HFFc6 (cell line): ENCODE measurements at regions not wholly inside any gene's neighbourhood (a gene's known extent, or its start where the extent isn't known, plus 50 kb on each side); places are given as distances from the start of the nearest gene placed in this dataset.

Source experiments
- DNase-seq: peaks from one replicate; pipeline ENCODE4 v3.0.0-alpha.2; 2018
- H3K27ac Mint-ChIP-seq: 2 replicates; pipeline ENCODE4 v1.8.0; 2020; ENCODE audit warnings: mild to moderate bottlenecking, mixed read lengths
- H3K27me3 Mint-ChIP-seq: 2 replicates; pipeline ENCODE4 v1.8.0; 2021; ENCODE audit warnings: mild to moderate bottlenecking, moderate library complexity, mixed read lengths; ENCODE audit not compliant: insufficient read depth
- H3K36me3 Mint-ChIP-seq: 2 replicates; pipeline ENCODE4 v1.8.0; 2021; ENCODE audit warnings: low read depth, mixed read lengths
- H3K4me1 Mint-ChIP-seq: 2 replicates; pipeline ENCODE4 v1.8.0; 2020; ENCODE audit warnings: low read depth, mixed read lengths
- H3K4me3 Mint-ChIP-seq: 2 replicates; pipeline ENCODE4 v1.8.0; 2020; ENCODE audit warnings: mild to moderate bottlenecking, moderate library complexity, mixed read lengths
- H3K9me3 Mint-ChIP-seq: 2 replicates; pipeline ENCODE4 v1.8.0; 2020; ENCODE audit warnings: mild to moderate bottlenecking, mixed read lengths
- TF ChIP-seq, protein P1 (sequence below): fragments of 200-600 bp; sonication (generic); IDR thresholded peaks from 2 replicates; pipeline ENCODE4 v1.5.0; 2021; ENCODE audit warnings: antibody characterized with exemption, mild to moderate bottlenecking

DNA sequence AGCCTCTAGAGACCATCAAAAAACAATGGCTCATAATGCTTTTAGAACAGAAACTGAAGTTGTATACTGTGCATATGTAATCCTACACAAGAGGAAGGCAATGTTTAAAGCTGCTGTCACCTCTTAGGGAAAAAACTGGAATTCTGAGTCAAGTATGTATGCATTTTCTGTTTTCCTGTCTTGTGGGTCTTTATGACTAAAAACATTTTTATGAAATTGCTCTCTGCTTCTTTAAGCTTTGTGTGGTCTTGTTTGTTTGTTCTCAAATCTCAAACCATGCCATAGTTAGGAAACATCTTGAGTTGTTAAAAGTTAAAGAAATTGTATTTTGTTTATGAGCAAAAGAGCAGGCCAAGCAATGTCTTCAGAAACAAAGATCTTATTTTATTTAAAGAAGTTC lies 80.9 kb upstream of the SOX2 start:
- no peak for DNase-seq
- Mint-ChIP-seq H3K4me1 (no peaks in the 10 kb centered on the region), H3K27ac (no peak overlapping the region), H3K36me3 (no peaks in the 10 kb centered on the region; the same call in 1 of the 2 replicates), H3K27me3 (no peaks in the 10 kb centered on the region), H3K4me3 (no peak overlapping the region), H3K9me3 (peaks cover 26% of the 10 kb centered on the region)
- TF ChIP-seq, protein P1, sequence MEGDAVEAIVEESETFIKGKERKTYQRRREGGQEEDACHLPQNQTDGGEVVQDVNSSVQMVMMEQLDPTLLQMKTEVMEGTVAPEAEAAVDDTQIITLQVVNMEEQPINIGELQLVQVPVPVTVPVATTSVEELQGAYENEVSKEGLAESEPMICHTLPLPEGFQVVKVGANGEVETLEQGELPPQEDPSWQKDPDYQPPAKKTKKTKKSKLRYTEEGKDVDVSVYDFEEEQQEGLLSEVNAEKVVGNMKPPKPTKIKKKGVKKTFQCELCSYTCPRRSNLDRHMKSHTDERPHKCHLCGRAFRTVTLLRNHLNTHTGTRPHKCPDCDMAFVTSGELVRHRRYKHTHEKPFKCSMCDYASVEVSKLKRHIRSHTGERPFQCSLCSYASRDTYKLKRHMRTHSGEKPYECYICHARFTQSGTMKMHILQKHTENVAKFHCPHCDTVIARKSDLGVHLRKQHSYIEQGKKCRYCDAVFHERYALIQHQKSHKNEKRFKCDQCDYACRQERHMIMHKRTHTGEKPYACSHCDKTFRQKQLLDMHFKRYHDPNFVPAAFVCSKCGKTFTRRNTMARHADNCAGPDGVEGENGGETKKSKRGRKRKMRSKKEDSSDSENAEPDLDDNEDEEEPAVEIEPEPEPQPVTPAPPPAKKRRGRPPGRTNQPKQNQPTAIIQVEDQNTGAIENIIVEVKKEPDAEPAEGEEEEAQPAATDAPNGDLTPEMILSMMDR = no peak

DNA sequence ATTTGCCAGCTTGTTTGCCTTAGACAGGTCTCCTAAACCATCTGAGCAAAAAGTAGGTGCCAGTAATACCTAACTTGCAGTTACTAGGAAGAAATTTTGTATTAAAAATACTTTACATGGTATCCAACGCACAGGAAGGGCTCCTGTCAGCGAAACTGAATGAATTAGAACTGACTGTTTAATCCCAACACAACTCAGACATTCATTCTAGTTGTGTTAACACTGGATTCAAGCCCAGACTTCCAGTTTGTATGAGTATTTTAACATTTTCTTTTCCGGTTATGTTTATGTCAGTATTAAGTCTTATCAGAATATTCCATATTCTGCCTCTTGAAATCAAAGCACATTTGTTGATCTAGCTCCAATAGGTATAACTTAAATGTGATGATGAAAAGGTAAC lies 82.0 kb upstream of the SOX2 start:
- TF ChIP-seq, protein P1 = no peak
- no peak overlapping the region for H3K4me3 Mint-ChIP-seq
- H3K36me3 Mint-ChIP-seq = no peaks in the 10 kb centered on the region; the same call in 1 of the 2 replicates
- H3K9me3 Mint-ChIP-seq = peaks cover 30% of the 10 kb centered on the region
- DNase-seq = no peak
- H3K27ac Mint-ChIP-seq = no peak overlapping the region
- H3K4me1 Mint-ChIP-seq = no peaks in the 10 kb centered on the region
- no peaks in the 10 kb centered on the region for H3K27me3 Mint-ChIP-seq

DNA sequence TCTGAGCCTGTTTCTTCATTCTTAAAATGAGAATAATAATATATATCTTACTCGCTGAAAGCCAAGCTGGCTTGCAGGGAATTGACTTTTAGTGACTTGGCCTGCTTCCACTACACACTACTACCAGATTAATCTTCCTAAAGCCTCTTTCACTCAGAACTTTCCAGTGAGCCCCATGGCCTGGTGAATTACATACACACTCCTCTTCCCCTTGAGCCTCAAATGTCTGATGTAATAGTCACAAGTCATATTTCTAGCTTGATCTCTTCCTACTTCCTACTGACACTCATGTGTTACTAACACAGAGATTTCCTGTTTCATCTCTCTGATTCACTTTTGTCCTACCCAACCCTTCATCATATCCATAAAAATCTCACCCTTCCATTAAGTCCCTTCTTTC lies 82.7 kb upstream of the SOX2 start:
- H3K27me3 Mint-ChIP-seq = no peaks in the 10 kb centered on the region
- H3K9me3 Mint-ChIP-seq = peaks cover 27% of the 10 kb centered on the region
- H3K4me1 Mint-ChIP-seq = no peaks in the 10 kb centered on the region
- TF ChIP-seq, protein P1 = no peak
- H3K4me3 Mint-ChIP-seq = no peak overlapping the region
- H3K36me3 Mint-ChIP-seq = no peaks in the 10 kb centered on the region; the same call in 1 of the 2 replicates
- no peak for DNase-seq
- H3K27ac Mint-ChIP-seq = no peak overlapping the region

DNA sequence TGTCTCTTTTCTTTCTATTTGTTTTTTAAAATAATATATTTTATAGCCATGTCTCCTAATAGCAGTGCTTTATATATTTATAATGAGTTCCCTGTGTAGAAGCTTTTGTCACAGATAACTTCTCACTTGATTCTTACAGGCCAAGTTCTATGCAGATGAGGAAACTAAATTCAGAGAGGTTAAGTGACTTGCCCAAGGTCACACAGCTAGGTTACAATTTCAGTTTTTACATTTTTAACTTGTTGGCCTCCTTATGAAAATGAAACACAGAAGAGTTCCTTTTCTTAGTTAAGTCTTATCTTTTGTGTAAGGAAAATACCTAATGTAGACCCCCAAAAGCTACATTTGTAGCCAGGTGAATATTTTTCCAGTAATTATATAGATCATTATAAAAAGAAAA lies 83.3 kb upstream of the SOX2 start:
- TF ChIP-seq, protein P1 = no peak
- no peak for DNase-seq
- Mint-ChIP-seq H3K4me1 (no peaks in the 10 kb centered on the region), H3K36me3 (no peaks in the 10 kb centered on the region; the same call in 1 of the 2 replicates), H3K4me3 (no peak overlapping the region), H3K9me3 (peaks cover 31% of the 10 kb centered on the region), H3K27me3 (no peaks in the 10 kb centered on the region), H3K27ac (no peak overlapping the region)

DNA sequence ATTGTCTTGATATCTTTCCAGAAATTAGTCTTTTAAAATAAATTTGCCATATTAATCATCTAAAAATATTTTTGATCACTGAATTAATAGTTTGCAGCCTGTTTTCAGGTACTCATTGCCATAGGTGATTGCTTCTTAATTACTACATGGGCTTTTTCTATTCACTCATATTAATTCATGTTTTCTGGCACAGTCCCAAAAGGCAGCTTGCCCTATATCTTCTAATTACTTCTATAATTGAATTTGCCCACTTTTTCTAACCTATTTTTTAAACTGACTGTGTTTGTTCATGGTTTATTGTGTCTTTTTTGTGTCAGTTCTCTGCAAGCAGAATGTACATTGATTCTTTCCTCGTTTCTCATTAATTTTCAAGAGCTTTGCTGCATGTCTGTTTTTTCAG lies 85.7 kb upstream of the SOX2 start:
- no peak for DNase-seq
- no peak overlapping the region for H3K27ac Mint-ChIP-seq
- no peaks in the 10 kb centered on the region for H3K27me3 Mint-ChIP-seq
- H3K36me3 Mint-ChIP-seq = no peaks in the 10 kb centered on the region
- TF ChIP-seq, protein P1 = no peak
- H3K9me3 Mint-ChIP-seq = peaks cover 19% of the 10 kb centered on the region
- H3K4me1 Mint-ChIP-seq = no peaks in the 10 kb centered on the region
- H3K4me3 Mint-ChIP-seq = no peak overlapping the region
